ENCODE measurements at regions not wholly inside any gene's neighbourhood (a gene's known extent, or its start where the extent isn't known, plus 50 kb on each side); places are given as distances from the start of the nearest gene placed in this dataset.
"Not testable (repeated sequence)": the region's sequence is repeated elsewhere in the genome, so short reads cannot be mapped to it uniquely, and the experiment has no call there.

GRCh38 chr10:44567471-44567870 lies 182.6 kb upstream of the CXCL12 start:
- no peak for DNase-seq (ENCODE audit: low spot score)

DNA sequence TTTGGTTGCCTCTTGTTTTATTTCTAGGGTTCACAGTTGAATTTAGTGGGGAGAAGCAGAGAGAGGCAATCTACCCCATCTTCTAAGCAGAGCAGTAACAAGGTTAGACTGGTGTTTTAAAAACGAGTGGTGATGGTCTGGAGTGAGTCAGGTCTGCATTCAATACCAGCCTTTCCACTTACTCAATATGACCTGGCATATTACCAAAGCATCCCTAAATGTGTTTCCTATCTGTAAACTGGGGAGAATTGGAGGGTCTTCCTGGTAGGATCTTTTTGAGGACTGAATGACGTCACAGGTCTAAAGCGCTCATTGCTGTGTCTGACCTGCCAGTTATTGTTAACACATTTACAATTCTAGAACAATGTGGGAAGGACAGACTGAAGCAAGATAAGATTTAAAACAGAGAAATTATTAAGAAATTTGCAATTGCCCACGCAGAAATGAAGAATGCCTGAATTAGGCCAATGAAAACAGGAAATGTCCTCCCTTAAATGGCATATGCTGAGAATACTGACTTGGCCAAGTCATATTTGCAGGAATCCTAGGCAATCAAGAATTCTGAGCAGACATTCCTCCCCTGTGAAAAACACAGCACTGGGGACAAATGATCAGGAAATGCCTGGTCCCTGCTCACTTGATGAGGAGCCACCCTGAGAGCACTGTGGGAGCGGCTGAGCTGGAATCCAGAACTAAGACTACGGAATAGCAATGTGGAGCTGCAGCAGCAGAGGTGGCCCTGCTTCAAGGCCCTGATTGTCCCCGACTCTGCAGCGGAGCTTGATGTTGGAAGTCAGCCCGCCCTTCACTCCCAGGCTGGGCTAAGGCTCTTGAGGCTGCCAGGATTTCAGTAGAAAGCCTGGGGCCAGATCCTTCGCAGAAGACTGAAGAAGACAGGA lies 184.5 kb upstream of the CXCL12 start:
- peak; percentile 91 for DNase-seq (ENCODE audit: low spot score)

DNA sequence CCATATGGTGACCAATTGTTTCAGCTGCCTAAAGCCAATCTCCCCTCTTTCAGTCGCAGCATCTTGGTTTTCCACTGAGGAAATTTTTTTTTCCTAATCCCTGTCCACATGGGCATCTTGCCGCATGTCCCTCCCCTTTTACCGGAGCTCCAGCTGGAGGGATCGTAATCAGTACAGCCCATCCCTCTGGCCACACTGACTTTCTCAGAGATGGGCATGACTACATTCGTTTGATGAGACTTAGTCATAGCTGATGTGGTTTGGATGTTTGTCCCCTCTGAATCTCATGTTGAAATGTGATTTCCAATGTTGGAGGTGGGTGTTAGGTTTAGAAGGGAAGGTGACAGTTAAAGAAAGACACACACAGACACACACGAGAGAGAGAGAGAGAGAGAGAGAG lies 186.8 kb upstream of the CXCL12 start:
- DNase-seq (ENCODE audit: low spot score) = peak; percentile 38

- DNase-seq (ENCODE audit: low spot score) = no peak
These were observed 187.2 kb upstream of the CXCL12 start for GRCh38 chr10:44572146-44572545.

- DNase-seq (ENCODE audit: low spot score) = no peak
These were observed 188.9 kb upstream of the CXCL12 start for GRCh38 chr10:44573821-44574220.

- no peak for DNase-seq (ENCODE audit: low spot score)
These were observed 189.9 kb upstream of the CXCL12 start for GRCh38 chr10:44574596-44575480.

DNA sequence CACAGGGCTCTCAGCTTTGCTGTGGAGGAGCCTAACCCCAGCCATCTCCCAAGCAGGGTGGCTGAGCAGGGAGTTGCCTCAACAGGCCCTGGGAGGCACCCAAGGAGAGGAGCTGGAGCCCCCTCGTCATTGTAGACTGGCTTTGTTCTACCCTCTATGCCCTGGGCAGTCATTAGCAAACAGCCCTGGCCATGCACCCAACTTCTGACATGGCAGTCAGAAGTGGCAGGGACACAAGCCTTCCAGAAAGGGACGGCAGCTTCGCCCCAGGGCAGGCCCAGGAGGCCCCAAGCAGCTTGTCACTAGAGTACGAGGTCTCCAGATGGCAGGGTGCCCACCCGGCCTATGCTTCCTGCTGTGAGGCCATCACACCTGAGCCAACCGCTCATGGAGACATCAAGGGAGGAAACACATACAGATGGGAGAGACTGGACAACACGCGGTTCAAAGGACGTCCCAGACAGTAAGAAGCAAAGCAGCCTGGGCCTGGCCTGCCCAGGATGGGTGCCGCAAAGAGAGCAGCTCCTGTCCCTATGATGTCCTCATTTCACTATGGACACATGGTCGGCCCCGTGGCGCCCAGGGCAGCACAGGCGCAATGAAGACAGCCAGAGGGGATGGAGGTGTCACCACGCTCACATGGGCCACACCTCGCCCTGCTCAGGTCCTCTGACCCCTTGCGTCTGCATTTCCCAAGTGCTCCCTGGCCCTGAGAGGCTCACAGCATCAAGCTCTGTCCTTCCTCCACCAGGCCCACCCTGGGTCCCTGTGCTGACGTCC lies 190.9 kb upstream of the CXCL12 start:
- DNase-seq (ENCODE audit: low spot score) = no peak

GRCh38 chr10:44576702-44577191 lies 191.8 kb upstream of the CXCL12 start:
- peak; percentile 29 for DNase-seq (ENCODE audit: low spot score)

DNA sequence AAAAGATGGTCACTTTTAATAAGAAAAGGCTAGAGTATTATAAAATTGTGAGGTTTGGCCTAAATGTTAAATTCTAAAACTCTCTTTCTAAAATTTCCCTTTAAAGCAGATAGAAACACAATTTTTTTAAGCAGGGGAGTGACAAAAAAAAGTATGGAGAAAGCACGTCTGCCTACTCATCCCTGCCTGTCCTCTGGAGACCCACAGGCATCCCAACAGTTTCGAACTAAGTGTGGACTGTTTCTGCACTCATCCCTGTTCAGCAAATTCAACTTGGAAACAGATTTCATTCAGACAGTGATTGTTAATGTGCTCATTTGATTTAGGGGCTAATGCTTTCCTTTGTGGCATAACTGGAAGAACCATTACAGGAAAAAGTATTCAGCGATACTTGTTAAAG lies 192.6 kb upstream of the CXCL12 start:
- DNase-seq (ENCODE audit: low spot score) = no peak

DNA sequence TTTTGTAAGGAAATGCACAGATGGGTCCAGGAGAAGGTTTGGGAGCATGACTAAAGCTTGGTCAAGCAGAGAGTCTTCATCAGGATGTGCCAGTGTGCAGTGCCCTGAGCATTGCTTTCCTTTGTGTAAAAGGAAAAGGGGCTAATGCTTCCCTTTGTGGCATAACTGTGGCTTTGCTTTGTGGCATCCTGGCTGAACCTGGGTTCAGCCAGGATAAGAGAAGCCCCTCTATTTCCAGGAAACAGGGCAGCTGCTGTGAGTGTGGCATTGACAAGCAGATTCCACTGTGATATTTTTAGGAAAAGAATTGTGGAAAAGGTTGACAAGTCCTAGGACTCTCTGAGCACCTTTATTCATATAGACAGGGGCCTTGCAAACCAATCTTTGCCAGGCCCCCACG lies 193.4 kb upstream of the CXCL12 start:
- DNase-seq (ENCODE audit: low spot score) = no peak

DNA sequence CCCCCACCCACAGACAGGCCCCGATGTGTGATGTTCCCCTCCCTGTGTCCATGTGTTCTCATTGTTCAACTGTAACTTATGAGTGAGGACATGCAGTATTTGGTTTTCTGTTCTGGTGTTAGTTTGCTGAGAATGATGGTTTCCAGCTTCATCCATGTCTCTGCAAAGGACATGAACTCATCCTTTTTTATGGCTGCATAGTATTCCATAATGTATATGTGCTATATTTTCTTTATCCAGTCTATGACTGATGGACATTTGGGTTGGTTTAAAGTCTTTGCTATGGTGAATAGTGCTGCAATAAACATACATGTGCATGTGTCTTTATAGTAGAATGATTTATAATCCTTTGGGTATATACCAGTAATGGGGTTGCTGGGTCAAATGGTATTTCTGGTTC lies 194.1 kb upstream of the CXCL12 start:
- DNase-seq (ENCODE audit: low spot score) = not testable (repeated sequence)

- DNase-seq (ENCODE audit: low spot score) = peak; percentile 40
These were observed 197.1 kb upstream of the CXCL12 start for GRCh38 chr10:44581996-44582395.

DNA sequence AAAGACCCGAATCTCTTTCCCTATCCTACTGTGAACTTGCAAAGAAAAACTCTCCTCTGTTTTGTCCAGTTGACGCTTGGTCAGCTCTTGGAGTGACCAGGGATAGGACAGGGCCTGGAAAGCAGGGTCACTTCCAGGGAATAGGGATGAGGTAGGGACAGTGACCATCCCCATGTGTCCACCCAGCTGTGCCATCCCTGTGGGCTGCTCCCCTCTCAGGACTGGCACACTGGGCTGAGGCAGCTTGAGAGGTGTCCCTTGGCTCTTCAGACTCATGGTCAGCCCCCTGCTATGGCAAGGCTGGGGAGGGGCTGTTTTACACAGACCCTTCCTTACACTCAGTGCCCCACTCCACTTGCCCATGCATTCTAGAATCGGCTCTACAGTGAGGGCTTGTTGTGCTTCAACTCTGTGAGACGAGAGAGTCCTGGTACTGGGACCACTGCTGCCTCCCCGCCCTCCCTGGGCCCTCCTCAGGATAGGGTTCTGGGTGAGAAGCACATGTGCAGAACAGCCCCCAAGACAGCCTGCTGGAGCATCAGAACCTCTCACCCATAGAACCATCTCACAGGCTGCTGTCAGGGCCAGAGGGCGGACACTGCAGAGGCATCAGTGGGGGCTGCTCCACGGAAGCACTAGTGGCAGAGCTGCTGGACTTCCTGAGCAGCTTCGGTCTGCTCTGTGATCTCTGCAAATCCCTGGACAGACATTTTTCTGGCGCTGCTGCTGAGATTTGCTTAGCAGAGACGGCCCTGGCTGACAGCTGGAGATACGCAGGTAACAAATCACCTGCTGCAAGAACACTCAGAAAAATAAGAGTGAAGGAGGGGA lies 202.8 kb upstream of the CXCL12 start:
- DNase-seq (ENCODE audit: low spot score) = no peak

- DNase-seq (ENCODE audit: low spot score) = no peak
These were observed 204.5 kb upstream of the CXCL12 start for GRCh38 chr10:44589181-44589943.

- DNase-seq (ENCODE audit: low spot score) = no peak
These were observed 205.1 kb upstream of the CXCL12 start for GRCh38 chr10:44589944-44590449.

- no peak for DNase-seq (ENCODE audit: low spot score)
These were observed 207.0 kb upstream of the CXCL12 start for GRCh38 chr10:44591911-44592310.

DNA sequence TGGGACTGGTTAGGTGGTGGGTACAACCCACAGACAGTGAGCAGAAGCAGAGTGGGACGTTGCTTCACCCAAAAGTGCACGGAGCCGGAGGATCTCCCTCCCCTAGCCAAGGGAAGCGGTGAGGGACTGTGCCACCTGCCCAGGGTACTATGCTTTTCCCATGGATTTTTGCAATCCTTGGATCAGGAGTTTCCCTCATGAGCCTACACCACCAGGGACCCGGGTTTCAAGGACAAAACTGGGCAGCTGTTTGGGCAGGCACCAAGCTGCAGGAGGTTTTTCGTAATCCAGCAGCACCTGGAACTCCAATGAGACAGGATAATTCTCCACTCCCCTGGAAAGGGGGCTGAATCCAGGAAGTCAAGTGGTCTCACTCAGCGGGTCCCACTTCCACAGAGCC lies 209.1 kb upstream of the CXCL12 start:
- DNase-seq (ENCODE audit: low spot score) = no peak

- no peak for DNase-seq (ENCODE audit: low spot score)
These were observed 222.2 kb upstream of the CXCL12 start for GRCh38 chr10:44607116-44607515.

DNA sequence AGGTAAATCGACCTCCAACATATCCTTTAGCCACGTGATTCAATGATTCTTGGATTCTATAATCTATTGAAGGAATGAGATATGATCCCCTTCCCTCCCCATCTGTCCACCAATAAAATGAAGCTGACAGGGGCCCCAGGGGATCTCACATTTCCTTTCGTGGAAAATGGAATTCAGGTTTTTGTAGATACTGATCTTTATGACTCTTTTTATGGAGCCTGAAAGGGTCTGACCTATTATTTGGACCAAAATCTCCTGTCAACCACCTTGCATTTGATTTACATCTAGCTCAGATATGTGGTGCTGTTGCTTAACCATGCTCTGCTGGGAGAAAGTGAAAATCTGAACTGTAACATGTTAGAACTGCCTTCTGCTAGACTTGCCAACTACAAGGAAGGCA lies 234.0 kb upstream of the CXCL12 start:
- no peak for DNase-seq (ENCODE audit: low spot score)

DNA sequence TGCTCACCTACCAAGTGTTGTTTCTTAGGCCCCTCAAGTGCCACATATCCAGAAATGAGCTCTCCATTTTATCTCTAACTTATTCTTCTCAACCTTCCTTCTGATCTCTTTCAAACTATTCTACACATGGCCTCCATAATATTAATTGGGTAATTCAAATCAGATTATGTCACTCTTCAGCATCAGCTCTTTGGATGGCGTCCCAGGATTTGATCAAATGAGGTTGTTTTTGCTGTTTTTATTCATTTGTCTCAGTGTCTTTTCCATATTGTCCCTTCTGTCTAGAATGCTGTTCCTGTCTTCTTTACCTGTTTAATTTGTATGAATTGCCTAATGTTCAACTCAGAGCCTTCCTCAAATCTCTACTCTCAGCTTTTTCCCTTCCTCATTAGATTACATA lies 234.6 kb upstream of the CXCL12 start:
- DNase-seq (ENCODE audit: low spot score) = no peak

Measured in AG08395 (cell line).